ENCODE measurements at regions not wholly inside any gene's neighbourhood (a gene's known extent, or its start where the extent isn't known, plus 50 kb on each side); places are given as distances from the start of the nearest gene placed in this dataset.
A peak's percentile ranks its signal among the peaks of the same experiment; 100 is the strongest.
"Not testable (repeated sequence)": the region's sequence is repeated elsewhere in the genome, so short reads cannot be mapped to it uniquely, and the experiment has no call there.

DNA sequence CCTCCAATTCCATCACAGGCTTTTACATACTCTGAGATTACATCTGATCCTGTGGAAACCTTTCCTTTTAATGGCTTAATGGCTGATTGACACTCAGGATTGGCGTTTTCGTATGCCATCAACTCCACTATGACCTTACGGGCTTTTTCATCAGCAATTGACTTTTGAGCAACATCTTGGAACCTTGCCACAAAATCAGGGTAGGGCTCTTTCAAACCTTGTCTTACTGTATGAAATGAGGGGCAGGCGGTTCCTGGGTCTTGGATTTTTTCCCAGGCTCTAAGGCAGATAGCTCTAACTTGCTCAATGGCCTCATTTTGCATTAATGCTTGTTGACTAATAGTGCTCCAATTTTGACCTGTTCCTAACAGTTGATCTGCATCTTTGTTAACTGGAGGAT is 250.9 kb upstream of the PRKCQ start:
- not testable (repeated sequence) for DNase-seq (ENCODE audit: insufficient read length, low spot score); FAIRE-seq

DNA sequence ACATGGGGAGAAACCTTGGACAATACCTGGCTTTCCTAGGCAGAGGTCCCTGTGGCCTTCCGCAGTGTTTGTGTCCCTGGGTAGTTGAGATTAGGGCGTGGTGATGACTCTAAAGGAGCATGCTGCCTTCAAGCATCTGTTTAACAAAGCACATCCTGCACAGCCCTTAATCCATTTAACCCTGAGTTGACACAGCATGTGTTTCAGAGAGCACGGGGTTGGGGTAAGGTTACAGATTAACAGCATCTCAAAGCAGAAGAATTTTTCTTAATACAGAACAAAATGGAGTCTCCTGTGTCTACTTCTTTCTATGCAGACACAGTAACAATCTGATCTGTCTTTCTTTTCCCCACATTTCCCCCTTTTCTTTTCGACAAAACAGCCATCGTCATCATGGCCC is 244.7 kb upstream of the PRKCQ start:
- DNase-seq (ENCODE audit: insufficient read length, low spot score); FAIRE-seq: not testable (repeated sequence)

- FAIRE-seq: no peak
- DNase-seq (ENCODE audit: insufficient read length, low spot score): no peak
Observed at GRCh38 chr10:6823770-6824169, 243.7 kb upstream of the PRKCQ start.

GRCh38 chr10:6819301-6819700 is 239.2 kb upstream of the PRKCQ start:
- FAIRE-seq (no peak), DNase-seq (ENCODE audit: insufficient read length, low spot score) (no peak)

DNA sequence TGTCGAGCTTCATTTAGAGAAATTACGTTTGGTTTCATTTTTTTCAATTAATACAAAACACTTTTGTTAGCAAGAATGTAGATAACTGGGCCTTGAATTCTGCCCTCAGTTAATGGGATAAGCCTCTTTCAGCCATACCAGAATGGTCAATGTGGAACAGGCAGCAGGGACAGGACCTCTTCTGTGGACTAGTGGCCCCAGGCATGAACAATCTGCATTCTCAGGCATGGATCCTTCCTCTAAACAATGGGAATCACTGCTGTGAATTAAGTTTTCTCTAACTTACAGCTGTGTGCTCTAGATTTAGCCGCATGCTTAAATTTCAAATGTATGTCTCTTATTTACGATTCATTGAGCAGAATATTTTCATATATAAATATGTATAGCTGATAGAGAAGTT is 237.7 kb upstream of the PRKCQ start:
- FAIRE-seq (no peak), DNase-seq (ENCODE audit: insufficient read length, low spot score) (no peak)

DNA sequence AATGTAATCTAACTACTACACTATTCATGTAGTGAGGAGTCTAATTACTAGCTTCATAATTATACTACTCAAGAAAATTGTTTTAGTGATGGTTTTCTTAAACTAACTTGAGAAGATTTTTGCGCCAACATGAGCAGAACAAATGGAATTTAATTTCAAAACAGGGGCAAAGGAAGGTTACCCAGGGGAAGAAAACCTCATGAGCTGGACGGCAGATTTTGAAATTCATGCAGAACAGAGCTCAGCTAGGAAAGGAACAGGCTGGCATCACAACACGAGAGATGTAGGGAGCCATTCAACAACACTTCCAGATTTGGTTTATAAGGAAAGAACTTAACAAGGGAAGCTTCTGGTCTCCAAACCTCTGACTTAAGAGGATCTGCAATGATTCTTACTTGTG is 235.3 kb upstream of the PRKCQ start:
- no peak for DNase-seq (ENCODE audit: insufficient read length, low spot score)
- no peak for FAIRE-seq

DNA sequence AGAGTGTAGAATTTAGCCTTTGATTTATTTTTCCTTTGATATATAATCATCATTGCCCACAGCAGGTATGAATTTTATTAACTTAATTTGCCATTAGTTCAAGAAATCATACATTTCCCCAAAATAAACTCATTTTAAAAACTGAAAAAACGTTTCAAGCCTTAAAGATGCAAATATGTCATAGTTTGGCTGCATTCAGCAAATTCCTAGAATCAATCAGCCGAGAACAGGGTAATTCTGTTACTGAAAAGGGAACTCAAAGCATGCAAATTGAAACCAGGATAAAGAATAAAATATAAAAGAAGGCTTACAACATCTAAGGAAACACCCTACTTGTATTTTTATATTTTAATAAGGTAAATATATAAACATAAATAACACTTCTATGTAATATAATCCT is 233.8 kb upstream of the PRKCQ start:
- FAIRE-seq (no peak), DNase-seq (ENCODE audit: insufficient read length, low spot score) (no peak)

DNA sequence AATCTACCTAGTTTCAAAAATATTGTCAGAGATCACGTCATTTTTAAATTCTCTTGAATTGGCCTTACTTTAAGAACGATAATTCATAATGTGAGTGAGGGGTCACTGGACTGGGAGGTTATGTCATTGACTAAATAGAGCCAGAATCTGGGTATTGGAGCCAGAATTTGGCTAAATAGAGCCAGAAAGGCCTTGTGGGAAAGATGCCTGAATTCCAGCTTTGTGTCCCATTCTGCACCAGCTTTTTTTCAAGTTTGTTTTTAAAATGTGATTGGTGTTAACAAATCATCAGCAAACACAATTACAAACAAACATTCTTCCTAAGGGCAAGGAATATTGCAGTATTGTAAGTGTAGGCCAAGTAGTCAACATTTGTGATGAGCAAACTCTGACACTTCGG is 233.2 kb upstream of the PRKCQ start:
- no peak for DNase-seq (ENCODE audit: insufficient read length, low spot score)
- no peak for FAIRE-seq

DNA sequence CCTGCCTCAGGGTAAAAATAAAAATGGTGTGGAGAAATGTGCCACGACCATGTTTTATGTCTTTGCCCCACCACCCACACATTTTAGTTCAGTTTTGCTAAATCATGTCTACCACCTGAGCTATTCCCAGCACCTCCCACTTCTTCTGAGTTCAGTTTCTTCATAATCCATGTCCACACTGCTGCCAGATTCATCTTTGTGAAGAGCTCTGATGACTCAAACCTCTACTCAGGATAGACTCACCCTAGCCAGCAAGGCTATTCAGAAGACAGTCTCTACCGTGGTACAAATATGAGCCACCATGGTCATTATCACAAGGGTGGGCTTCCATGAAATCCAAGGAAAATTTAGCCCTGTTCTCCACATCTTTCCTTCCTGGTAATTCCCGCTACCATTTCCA is 231.1 kb upstream of the PRKCQ start:
- no peak for FAIRE-seq
- DNase-seq (ENCODE audit: insufficient read length, low spot score): no peak

DNA sequence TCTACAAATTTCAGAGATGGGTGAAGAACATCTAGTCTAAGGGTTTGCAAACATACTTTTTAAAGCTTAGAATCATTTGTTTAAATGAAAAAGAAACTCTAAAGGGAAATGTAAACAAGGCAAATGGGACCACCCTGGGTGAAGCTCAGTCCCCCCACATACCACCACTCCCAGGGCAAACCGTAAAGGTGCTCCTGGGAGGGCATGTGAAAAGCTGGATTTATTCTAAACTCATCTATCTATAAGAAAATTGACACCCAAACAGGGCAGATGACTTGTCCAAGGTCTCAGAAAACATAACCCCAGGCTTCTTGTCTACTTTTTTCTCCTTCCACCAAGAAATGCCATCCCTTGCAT is 223.3 kb upstream of the PRKCQ start:
- DNase-seq (ENCODE audit: insufficient read length, low spot score) (no peak), FAIRE-seq (no peak)

GRCh38 chr10:6802759-6803426 is 222.8 kb upstream of the PRKCQ start:
- no peak for FAIRE-seq
- no peak for DNase-seq (ENCODE audit: insufficient read length, low spot score)

DNA sequence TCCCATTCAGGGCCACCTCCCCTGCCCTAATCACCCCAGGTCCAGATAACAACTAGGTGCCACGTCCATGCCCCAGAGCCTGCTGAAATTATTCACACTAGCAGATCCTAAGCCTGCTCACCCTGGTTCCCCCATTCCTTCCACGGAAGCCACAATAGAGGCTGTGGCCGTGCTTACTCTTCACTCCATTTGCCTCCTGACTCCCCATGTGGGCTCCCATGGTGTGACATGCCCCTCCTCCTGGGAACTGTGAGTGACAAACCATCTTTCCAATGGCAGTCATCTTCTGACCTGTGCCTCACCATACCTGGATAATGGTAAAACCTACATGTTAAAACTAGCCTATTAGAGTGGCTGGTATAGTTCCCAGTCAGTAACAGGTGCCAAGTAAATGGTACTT is 216.2 kb upstream of the PRKCQ start:
- FAIRE-seq (no peak), DNase-seq (ENCODE audit: insufficient read length, low spot score) (no peak)

DNA sequence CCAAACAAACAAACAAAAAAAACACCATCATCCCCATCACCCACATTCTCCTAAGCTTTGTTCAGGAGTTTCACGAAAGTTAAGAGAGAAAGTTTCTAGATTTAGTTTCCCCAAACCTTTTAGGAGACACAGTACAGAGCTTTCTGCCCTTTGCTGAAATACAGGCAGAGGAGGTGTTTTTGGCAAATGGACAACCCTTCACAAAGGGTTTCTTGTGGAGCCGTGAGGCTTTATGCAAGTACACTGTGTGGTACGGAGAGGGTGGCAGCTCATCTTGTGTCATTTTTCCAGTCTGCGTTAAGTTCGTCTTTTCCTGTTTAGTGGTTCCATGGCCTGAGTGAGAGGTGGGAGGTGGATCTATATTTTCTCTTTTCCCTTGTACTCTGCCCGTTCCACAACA is 215.5 kb upstream of the PRKCQ start:
- FAIRE-seq: no peak
- no peak for DNase-seq (ENCODE audit: insufficient read length, low spot score)

GRCh38 chr10:6794841-6795240 is 214.8 kb upstream of the PRKCQ start:
- not testable (repeated sequence) for DNase-seq (ENCODE audit: insufficient read length, low spot score); FAIRE-seq

GRCh38 chr10:6794441-6794840 is 214.4 kb upstream of the PRKCQ start:
- no peak for DNase-seq (ENCODE audit: insufficient read length, low spot score)
- FAIRE-seq: no peak

GRCh38 chr10:6788731-6789130 is 208.7 kb upstream of the PRKCQ start:
- FAIRE-seq (no peak), DNase-seq (ENCODE audit: insufficient read length, low spot score) (no peak)

DNA sequence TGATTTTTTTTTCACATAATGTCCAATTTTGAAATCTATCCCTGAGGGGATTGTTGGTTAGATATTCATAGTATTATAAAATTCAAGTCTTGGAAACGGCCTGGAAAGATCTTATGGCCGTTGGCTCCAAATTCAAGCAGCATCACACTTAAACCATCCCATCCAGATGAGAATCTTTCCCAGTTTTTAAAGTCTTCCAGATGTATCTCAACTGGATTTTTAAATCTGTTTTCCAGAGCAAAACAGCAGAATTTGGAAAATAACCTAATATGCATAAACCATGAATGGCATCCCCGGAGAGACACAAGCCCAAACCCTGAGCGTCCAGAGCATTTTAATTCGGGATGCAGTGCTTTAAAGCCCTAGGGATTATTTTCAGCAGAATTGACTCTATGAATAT is 208.2 kb upstream of the PRKCQ start:
- FAIRE-seq: no peak
- no peak for DNase-seq (ENCODE audit: insufficient read length, low spot score)

DNA sequence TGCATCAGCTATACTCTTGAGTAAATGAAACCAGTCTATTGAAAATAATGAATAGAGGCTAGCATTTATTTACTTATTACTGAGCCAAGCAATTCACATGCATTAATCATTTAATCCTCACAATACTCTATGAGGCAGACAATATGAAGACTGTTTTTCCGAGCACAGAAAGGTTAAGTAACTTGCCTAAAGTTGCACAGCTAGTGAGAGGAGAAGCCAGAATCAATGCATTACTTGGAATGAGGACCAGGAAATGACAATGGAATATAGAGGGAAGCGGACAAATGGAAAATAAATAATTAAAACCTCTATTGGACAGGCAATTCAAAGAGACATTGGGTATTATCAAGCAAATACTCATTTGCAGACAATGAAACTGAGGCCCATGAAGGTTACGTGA is 207.6 kb upstream of the PRKCQ start:
- FAIRE-seq: no peak

GRCh38 chr10:6787091-6787490 is 207.0 kb upstream of the PRKCQ start:
- DNase-seq (ENCODE audit: insufficient read length, low spot score) (no peak), FAIRE-seq (no peak)

More for the DNA sequence above, 207.6 kb upstream of the PRKCQ start:
- DNase-seq (ENCODE audit: insufficient read length, low spot score): no peak

- DNase-seq (ENCODE audit: insufficient read length, low spot score) (peak; percentile 54), FAIRE-seq (no peak)
Observed at GRCh38 chr10:6786579-6787031, 206.5 kb upstream of the PRKCQ start.

DNA sequence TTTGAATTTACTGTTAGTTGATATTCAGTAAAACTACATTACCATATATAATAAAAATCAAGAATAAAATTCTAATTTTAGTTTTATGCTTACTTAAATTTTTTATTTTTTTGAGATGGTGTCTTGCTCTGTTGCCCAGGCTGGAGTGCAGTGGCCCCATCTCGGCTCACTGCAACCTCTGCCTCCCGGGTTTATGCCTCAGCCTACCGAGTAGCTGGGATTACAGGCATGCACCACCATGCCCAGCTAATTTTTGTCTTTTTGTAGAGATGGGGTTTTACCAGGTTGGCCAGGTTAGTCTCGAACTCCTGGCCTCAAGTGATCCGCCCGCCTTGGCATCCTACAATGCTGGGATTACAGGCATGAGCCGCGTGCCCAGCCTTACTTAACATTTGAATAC is 204.4 kb upstream of the PRKCQ start:
- not testable (repeated sequence) for DNase-seq (ENCODE audit: insufficient read length, low spot score); FAIRE-seq

DNA sequence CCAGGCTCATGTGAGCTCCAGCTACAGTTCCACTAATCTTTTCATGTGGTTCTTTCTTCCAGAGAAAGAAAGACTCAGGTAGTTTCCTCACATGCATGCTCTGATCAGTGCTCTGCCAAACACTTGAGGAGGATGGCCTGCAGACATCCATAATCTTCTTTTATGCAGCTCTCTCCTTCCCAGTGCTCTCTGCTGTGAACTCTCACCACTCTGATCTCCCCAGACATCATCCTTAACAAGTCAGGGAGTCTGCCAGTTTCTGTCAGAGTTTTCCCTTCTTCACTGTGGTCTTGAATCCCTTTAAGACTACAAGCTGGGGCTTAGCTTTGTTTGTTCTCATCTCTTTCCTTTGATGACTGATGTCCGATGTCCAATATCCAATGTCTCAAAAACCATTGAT is 203.4 kb upstream of the PRKCQ start:
- FAIRE-seq: no peak
- DNase-seq (ENCODE audit: insufficient read length, low spot score): no peak

DNA sequence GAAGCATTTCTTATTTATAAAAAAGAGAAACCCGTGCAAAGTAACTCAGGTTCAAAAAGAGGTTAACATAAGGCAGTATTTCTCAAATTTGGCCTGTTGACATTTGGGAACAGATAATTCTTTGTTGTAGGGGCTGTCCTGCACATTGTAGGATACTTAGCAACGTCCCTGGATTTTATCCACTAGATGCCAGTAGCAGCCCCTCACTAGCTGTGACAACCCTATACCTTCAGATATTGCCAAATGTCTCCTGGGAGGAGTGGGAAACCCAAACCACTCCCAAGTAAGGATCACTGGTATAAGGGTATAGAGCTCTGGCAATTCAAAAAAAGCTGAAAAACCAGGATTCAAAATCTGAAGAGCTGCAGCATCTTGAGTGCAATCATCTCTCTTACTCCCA is 202.3 kb upstream of the PRKCQ start:
- FAIRE-seq (no peak), DNase-seq (ENCODE audit: insufficient read length, low spot score) (no peak)
